Naive thymus-derived CD8-positive, alpha-beta T cell (primary cell): ENCODE measurements at regions not wholly inside any gene's neighbourhood (a gene's known extent, or its start where the extent isn't known, plus 50 kb on each side); places are given as distances from the start of the nearest gene placed in this dataset.

Source experiments
- ATAC-seq, 2 donors: fragments of 150-1000 bp; cut with Tn5 transposase in 1 of 2; sonication (Bioruptor Pico), chemical (Tn5 transposase) in 1 of 2; 1 replicate in 1 of 2; 2 replicates in 1 of 2; pipeline ENCODE4 v1.10.0; 2021; ENCODE audit warnings: mild to moderate bottlenecking in 2 of 2, moderate library complexity in 2 of 2
- POLR2A ChIA-PET: fragments of 350-600 bp; sonication (Branson Sonifier 250); formaldehyde crosslinking; loops from one replicate; lab custom pipeline; 2021; ENCODE audit warnings: antibody characterized with exemption; lab: Charles Lee
- DNase-seq, 10 donors: peaks; one replicate each; pipeline versions ENCODE4 v3.0.0 to v3.0.0-alpha.2; 2020 to 2022
- H3K27ac Mint-ChIP-seq, 10 donors: one replicate each; pipeline ENCODE4 v1.8.0; 2020 to 2022; ENCODE audit warnings: mild to moderate bottlenecking in 10 of 10, mixed read lengths in 10 of 10, moderate library complexity in 4 of 10, inconsistent platforms in 1 of 10
- H3K27me3 Mint-ChIP-seq, 5 donors: one replicate each; pipeline ENCODE4 v1.8.0; 2021 to 2022; ENCODE audit warnings: mixed read lengths in 5 of 5
- H3K36me3 Mint-ChIP-seq, 3 donors: one replicate each; pipeline ENCODE4 v1.8.0; 2020 to 2022; ENCODE audit warnings: mixed read lengths in 3 of 3, mild to moderate bottlenecking in 2 of 3, inconsistent platforms in 1 of 3
- H3K4me1 Mint-ChIP-seq, 4 donors: one replicate each; pipeline ENCODE4 v1.8.0; 2021 to 2022; ENCODE audit warnings: mixed read lengths in 4 of 4
- H3K4me3 Mint-ChIP-seq, 10 donors: one replicate each; pipeline ENCODE4 v1.8.0; 2020 to 2022; ENCODE audit warnings: mild to moderate bottlenecking in 10 of 10, mixed read lengths in 10 of 10, moderate library complexity in 6 of 10, inconsistent platforms in 1 of 10
- H3K9me3 Mint-ChIP-seq, 9 donors: one replicate each; pipeline ENCODE4 v1.8.0; 2020 to 2022; ENCODE audit warnings: mixed read lengths in 9 of 9, mild to moderate bottlenecking in 3 of 9, inconsistent platforms in 1 of 9, moderate library complexity in 1 of 9

- no peak overlapping the region for H3K27ac Mint-ChIP-seq
- no peak for ATAC-seq
- H3K4me1 Mint-ChIP-seq: no peaks in the 10 kb centered on the region
- H3K27me3 Mint-ChIP-seq: no peaks in the 10 kb centered on the region
- no peak overlapping the region for H3K4me3 Mint-ChIP-seq
- H3K9me3 Mint-ChIP-seq: peaks cover 0 to 16% (median 8%) of the 10 kb centered on the region in 9 donors
- DNase-seq: no peak
- no peaks in the 10 kb centered on the region for H3K36me3 Mint-ChIP-seq
- POLR2A ChIA-PET: no interaction called here
Measured at GRCh38 chr1:177568622-177569021, 397.9 kb downstream of the BRINP2 start.

GRCh38 chr1:177567393-177567792, 396.6 kb downstream of the BRINP2 start:
- H3K4me3 Mint-ChIP-seq: no peak overlapping the region
- no peaks in the 10 kb centered on the region for H3K27me3 Mint-ChIP-seq
- H3K36me3 Mint-ChIP-seq: peaks cover 0 to 2% (median 0%) of the 10 kb centered on the region in 3 donors
- ATAC-seq (no peak), DNase-seq (no peak)
- no peaks in the 10 kb centered on the region for H3K4me1 Mint-ChIP-seq
- H3K27ac Mint-ChIP-seq: no peak overlapping the region
- peaks cover 0 to 25% (median 6%) of the 10 kb centered on the region in 9 donors for H3K9me3 Mint-ChIP-seq
- POLR2A ChIA-PET: no interaction called here

GRCh38 chr1:177566495-177566894, 395.7 kb downstream of the BRINP2 start:
- no peak overlapping the region for H3K27ac Mint-ChIP-seq
- H3K36me3 Mint-ChIP-seq: peaks cover 0 to 10% (median 0%) of the 10 kb centered on the region in 3 donors
- no peak for DNase-seq
- no peaks in the 10 kb centered on the region for H3K4me1 Mint-ChIP-seq
- ATAC-seq: no peak
- no peak overlapping the region for H3K4me3 Mint-ChIP-seq
- no peaks in the 10 kb centered on the region for H3K27me3 Mint-ChIP-seq
- H3K9me3 Mint-ChIP-seq: peaks cover 0 to 32% (median 11%) of the 10 kb centered on the region in 9 donors
- POLR2A ChIA-PET: no interaction called here

- DNase-seq: no peak
- peaks cover 0 to 20% (median 0%) of the 10 kb centered on the region in 3 donors for H3K36me3 Mint-ChIP-seq
- ATAC-seq: no peak
- POLR2A ChIA-PET: no interaction called here
- peaks cover 8 to 44% (median 20%) of the 10 kb centered on the region in 9 donors for H3K9me3 Mint-ChIP-seq
- no peaks in the 10 kb centered on the region for H3K27me3 Mint-ChIP-seq
- no peak overlapping the region for H3K4me3 Mint-ChIP-seq
- no peaks in the 10 kb centered on the region for H3K4me1 Mint-ChIP-seq
- H3K27ac Mint-ChIP-seq: no peak overlapping the region
Measured at GRCh38 chr1:177561436-177561835, 390.7 kb downstream of the BRINP2 start.

GRCh38 chr1:177558372-177558771, 387.6 kb downstream of the BRINP2 start:
- Mint-ChIP-seq H3K27ac (no peak overlapping the region), H3K9me3 (peaks cover 15 to 59% (median 27%) of the 10 kb centered on the region in 9 donors), H3K27me3 (no peaks in the 10 kb centered on the region), H3K4me1 (no peaks in the 10 kb centered on the region), H3K36me3 (peaks cover 0 to 20% (median 0%) of the 10 kb centered on the region in 3 donors), H3K4me3 (no peak overlapping the region)
- POLR2A ChIA-PET: no interaction called here
- DNase-seq (no peak), ATAC-seq (no peak)

GRCh38 chr1:177556163-177556562, 385.4 kb downstream of the BRINP2 start:
- H3K4me1 Mint-ChIP-seq: no peaks in the 10 kb centered on the region
- ATAC-seq (no peak), DNase-seq (no peak)
- H3K4me3 Mint-ChIP-seq: no peak overlapping the region
- no peak overlapping the region for H3K27ac Mint-ChIP-seq
- POLR2A ChIA-PET: no interaction called here
- H3K36me3 Mint-ChIP-seq: peaks cover 0 to 9% (median 0%) of the 10 kb centered on the region in 3 donors
- H3K27me3 Mint-ChIP-seq: no peaks in the 10 kb centered on the region
- H3K9me3 Mint-ChIP-seq: peaks cover 7 to 59% (median 27%) of the 10 kb centered on the region in 9 donors

- DNase-seq (no peak), ATAC-seq (no peak)
- Mint-ChIP-seq H3K27me3 (no peaks in the 10 kb centered on the region), H3K27ac (no peak overlapping the region), H3K4me1 (no peaks in the 10 kb centered on the region), H3K4me3 (no peak overlapping the region), H3K36me3 (no peaks in the 10 kb centered on the region), H3K9me3 (peaks cover 0 to 22% (median 6%) of the 10 kb centered on the region in 9 donors)
- POLR2A ChIA-PET: no interaction called here
Measured at GRCh38 chr1:177547200-177547599, 376.4 kb downstream of the BRINP2 start.

GRCh38 chr1:177546346-177546745, 375.6 kb downstream of the BRINP2 start:
- no peak overlapping the region for H3K27ac Mint-ChIP-seq
- POLR2A ChIA-PET: no interaction called here
- no peaks in the 10 kb centered on the region for H3K27me3 Mint-ChIP-seq
- ATAC-seq: no peak
- H3K36me3 Mint-ChIP-seq: no peaks in the 10 kb centered on the region
- peaks cover 0 to 20% (median 4%) of the 10 kb centered on the region in 9 donors for H3K9me3 Mint-ChIP-seq
- H3K4me3 Mint-ChIP-seq: no peak overlapping the region
- no peak for DNase-seq
- H3K4me1 Mint-ChIP-seq: no peaks in the 10 kb centered on the region

GRCh38 chr1:177526201-177526600, 355.4 kb downstream of the BRINP2 start:
- POLR2A ChIA-PET: no interaction called here
- Mint-ChIP-seq H3K9me3 (peaks cover 0 to 29% (median 13%) of the 10 kb centered on the region in 9 donors), H3K4me3 (no peak overlapping the region), H3K27ac (no peak overlapping the region), H3K36me3 (no peaks in the 10 kb centered on the region), H3K27me3 (no peaks in the 10 kb centered on the region), H3K4me1 (no peaks in the 10 kb centered on the region)
- ATAC-seq: no peak
- no peak for DNase-seq

- Mint-ChIP-seq H3K4me1 (no peaks in the 10 kb centered on the region), H3K36me3 (no peaks in the 10 kb centered on the region), H3K27me3 (no peaks in the 10 kb centered on the region), H3K4me3 (no peak overlapping the region), H3K9me3 (peaks cover under 1 to 39% (median 14%) of the 10 kb centered on the region in 9 donors), H3K27ac (no peak overlapping the region)
- POLR2A ChIA-PET: no interaction called here
- DNase-seq (no peak), ATAC-seq (no peak)
Measured at GRCh38 chr1:177525176-177525575, 354.4 kb downstream of the BRINP2 start.

- POLR2A ChIA-PET: no interaction called here
- Mint-ChIP-seq H3K4me3 (no peak overlapping the region), H3K36me3 (no peaks in the 10 kb centered on the region), H3K27ac (no peak overlapping the region), H3K27me3 (no peaks in the 10 kb centered on the region), H3K9me3 (peaks cover 0 to 23% (median 3%) of the 10 kb centered on the region in 9 donors), H3K4me1 (no peaks in the 10 kb centered on the region)
- DNase-seq (no peak), ATAC-seq (no peak)
Measured at GRCh38 chr1:177517546-177517945, 346.8 kb downstream of the BRINP2 start.

- Mint-ChIP-seq H3K27me3 (no peaks in the 10 kb centered on the region), H3K9me3 (peaks cover 0 to 15% (median 4%) of the 10 kb centered on the region in 9 donors), H3K4me1 (no peaks in the 10 kb centered on the region), H3K36me3 (no peaks in the 10 kb centered on the region), H3K4me3 (no peak overlapping the region), H3K27ac (no peak overlapping the region)
- POLR2A ChIA-PET: no interaction called here
- ATAC-seq (no peak), DNase-seq (no peak)
Measured at GRCh38 chr1:177514207-177514606, 343.4 kb downstream of the BRINP2 start.

- no peak for ATAC-seq
- no peaks in the 10 kb centered on the region for H3K36me3 Mint-ChIP-seq
- no peak overlapping the region for H3K27ac Mint-ChIP-seq
Measured at GRCh38 chr1:177511036-177511435, 340.3 kb downstream of the BRINP2 start.

GRCh38 chr1:177505905-177506590, 335.3 kb downstream of the BRINP2 start:
- H3K36me3 Mint-ChIP-seq: no peaks in the 10 kb centered on the region
- no peak for ATAC-seq

More at GRCh38 chr1:177511036-177511435, 340.3 kb downstream of the BRINP2 start:
- POLR2A ChIA-PET: no interaction called here
- H3K27me3 Mint-ChIP-seq: no peaks in the 10 kb centered on the region
- H3K4me1 Mint-ChIP-seq: no peaks in the 10 kb centered on the region
- no peak overlapping the region for H3K4me3 Mint-ChIP-seq
- H3K9me3 Mint-ChIP-seq: peaks cover 0 to 19% (median 6%) of the 10 kb centered on the region in 9 donors
- DNase-seq: no peak

More at GRCh38 chr1:177505905-177506590, 335.3 kb downstream of the BRINP2 start:
- H3K9me3 Mint-ChIP-seq: peaks cover 0 to 31% (median 9%) of the 10 kb centered on the region in 9 donors
- H3K4me1 Mint-ChIP-seq: no peaks in the 10 kb centered on the region
- no peaks in the 10 kb centered on the region for H3K27me3 Mint-ChIP-seq
- POLR2A ChIA-PET: no interaction called here
- no peak for DNase-seq
- H3K27ac Mint-ChIP-seq: no peak overlapping the region
- H3K4me3 Mint-ChIP-seq: no peak overlapping the region
